ENCODE measurements at regions not wholly inside any gene's neighbourhood (a gene's known extent, or its start where the extent isn't known, plus 50 kb on each side); places are given as distances from the start of the nearest gene placed in this dataset.
A peak's percentile ranks its signal among the peaks of the same experiment; 100 is the strongest.

DNA sequence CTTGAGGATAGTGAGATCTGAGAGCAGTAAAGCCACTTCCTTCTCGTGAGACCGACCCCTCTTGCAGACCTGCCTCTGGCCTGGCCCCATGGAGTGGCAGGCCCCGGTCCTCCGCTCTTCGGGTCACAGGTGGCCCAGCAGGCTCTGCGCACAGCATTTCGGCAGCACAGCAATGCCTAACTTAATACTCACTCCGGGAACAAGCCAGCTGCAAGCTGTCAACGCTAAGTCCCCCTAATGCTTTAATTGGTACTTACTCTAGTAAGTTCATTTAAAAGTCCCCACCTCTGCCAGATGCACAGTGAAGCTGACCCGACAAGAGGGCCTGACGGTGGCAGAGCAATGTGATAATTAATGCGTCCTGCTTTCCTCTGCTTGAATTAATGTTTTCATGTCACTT lies 349.3 kb upstream of the B3GAT1 start:
- H3K4me1 ChIP-seq (ENCODE audit: insufficient read depth, low read length) = no peaks in the 10 kb centered on the region
- no peaks in the 10 kb centered on the region for H3K27me3 ChIP-seq (ENCODE audit: insufficient read depth, low read length)
- peak; percentile 55 for DNase-seq (ENCODE audit: insufficient read length, low spot score, missing footprints)
- H3K4me3 ChIP-seq (ENCODE audit: insufficient read depth, low read length) = no peak overlapping the region
- H3K27ac ChIP-seq (ENCODE audit: low read depth, low read length) = no peak overlapping the region
- no peak overlapping the region for H2AFZ ChIP-seq (ENCODE audit: low read length)
- H3K4me2 ChIP-seq (ENCODE audit: insufficient read depth, low read length) = no peak overlapping the region
- no peaks in the 10 kb centered on the region for H3K36me3 ChIP-seq (ENCODE audit: insufficient read depth, low read length)
- no peaks in the 10 kb centered on the region for H4K20me1 ChIP-seq (ENCODE audit: insufficient read depth, low read length)
- H3K79me2 ChIP-seq (ENCODE audit: insufficient read depth, low read length) = no peaks in the 10 kb centered on the region
- TF ChIP-seq, protein P1, sequence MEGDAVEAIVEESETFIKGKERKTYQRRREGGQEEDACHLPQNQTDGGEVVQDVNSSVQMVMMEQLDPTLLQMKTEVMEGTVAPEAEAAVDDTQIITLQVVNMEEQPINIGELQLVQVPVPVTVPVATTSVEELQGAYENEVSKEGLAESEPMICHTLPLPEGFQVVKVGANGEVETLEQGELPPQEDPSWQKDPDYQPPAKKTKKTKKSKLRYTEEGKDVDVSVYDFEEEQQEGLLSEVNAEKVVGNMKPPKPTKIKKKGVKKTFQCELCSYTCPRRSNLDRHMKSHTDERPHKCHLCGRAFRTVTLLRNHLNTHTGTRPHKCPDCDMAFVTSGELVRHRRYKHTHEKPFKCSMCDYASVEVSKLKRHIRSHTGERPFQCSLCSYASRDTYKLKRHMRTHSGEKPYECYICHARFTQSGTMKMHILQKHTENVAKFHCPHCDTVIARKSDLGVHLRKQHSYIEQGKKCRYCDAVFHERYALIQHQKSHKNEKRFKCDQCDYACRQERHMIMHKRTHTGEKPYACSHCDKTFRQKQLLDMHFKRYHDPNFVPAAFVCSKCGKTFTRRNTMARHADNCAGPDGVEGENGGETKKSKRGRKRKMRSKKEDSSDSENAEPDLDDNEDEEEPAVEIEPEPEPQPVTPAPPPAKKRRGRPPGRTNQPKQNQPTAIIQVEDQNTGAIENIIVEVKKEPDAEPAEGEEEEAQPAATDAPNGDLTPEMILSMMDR (IDR thresholded peaks at IDR 0.05; ENCODE audit: extremely low read depth, low read depth, low read length) = no peak
- H3K9me3 ChIP-seq (ENCODE audit: low read depth, low read length) = no peaks in the 10 kb centered on the region

DNA sequence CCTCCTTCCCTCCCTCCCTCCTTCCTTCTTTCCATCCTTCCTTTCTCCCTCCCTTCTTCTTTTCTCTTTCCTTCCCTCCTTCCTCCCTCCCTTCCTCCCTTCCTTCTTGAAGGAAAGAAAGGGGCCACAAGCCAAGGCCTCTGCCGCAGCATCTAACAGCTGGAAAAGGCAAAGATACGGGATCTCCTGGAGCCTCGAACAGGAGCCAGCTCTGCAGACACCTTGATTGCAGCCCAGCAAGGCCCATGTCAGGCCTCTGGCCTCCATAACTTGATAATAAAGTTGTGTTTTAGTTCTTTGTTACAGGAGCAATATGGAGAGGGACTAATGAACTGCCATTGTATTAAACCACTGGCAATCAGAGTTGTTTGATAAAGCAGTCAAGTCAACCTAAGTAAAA lies 348.9 kb upstream of the B3GAT1 start:
- Histone ChIP-seq H3K4me2 (ENCODE audit: insufficient read depth, low read length) (no peak overlapping the region), H2AFZ (ENCODE audit: low read length) (no peak overlapping the region), H3K4me3 (ENCODE audit: insufficient read depth, low read length) (no peak overlapping the region), H3K27ac (ENCODE audit: low read depth, low read length) (no peak overlapping the region), H3K36me3 (ENCODE audit: insufficient read depth, low read length) (no peaks in the 10 kb centered on the region), H3K4me1 (ENCODE audit: insufficient read depth, low read length) (no peaks in the 10 kb centered on the region), H3K79me2 (ENCODE audit: insufficient read depth, low read length) (no peaks in the 10 kb centered on the region), H3K27me3 (ENCODE audit: insufficient read depth, low read length) (no peaks in the 10 kb centered on the region), H4K20me1 (ENCODE audit: insufficient read depth, low read length) (no peaks in the 10 kb centered on the region), H3K9me3 (ENCODE audit: low read depth, low read length) (no peaks in the 10 kb centered on the region)
- TF ChIP-seq, protein P1 (IDR thresholded peaks at IDR 0.05; ENCODE audit: extremely low read depth, low read depth, low read length) = no peak
- no peak for DNase-seq (ENCODE audit: insufficient read length, low spot score, missing footprints)

DNA sequence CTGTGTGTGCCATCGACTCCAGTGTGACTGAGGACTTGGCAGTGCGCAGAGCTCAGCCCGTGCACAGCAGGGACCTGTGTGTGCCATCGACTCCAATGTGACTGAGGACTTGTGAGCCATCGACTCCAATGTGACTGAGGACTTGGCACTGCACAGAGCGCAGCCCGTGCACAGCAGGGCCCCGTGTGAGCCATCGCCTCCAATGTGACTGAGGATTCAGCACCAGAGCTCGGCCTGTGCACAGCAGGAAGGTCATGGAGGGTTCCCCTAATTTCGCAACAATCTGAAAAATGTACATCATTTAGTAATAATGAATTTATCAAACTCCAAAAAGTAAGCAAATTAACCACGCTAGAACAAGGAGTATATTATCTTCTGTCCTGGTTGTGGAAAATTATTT lies 348.3 kb upstream of the B3GAT1 start:
- Histone ChIP-seq H3K4me2 (ENCODE audit: insufficient read depth, low read length) (no peak overlapping the region), H3K27me3 (ENCODE audit: insufficient read depth, low read length) (no peaks in the 10 kb centered on the region), H3K4me1 (ENCODE audit: insufficient read depth, low read length) (no peaks in the 10 kb centered on the region), H2AFZ (ENCODE audit: low read length) (no peak overlapping the region), H3K4me3 (ENCODE audit: insufficient read depth, low read length) (no peak overlapping the region), H3K27ac (ENCODE audit: low read depth, low read length) (no peak overlapping the region), H3K9me3 (ENCODE audit: low read depth, low read length) (no peaks in the 10 kb centered on the region), H3K79me2 (ENCODE audit: insufficient read depth, low read length) (no peaks in the 10 kb centered on the region), H4K20me1 (ENCODE audit: insufficient read depth, low read length) (no peaks in the 10 kb centered on the region), H3K36me3 (ENCODE audit: insufficient read depth, low read length) (no peaks in the 10 kb centered on the region)
- TF ChIP-seq, protein P1 (IDR thresholded peaks at IDR 0.05; ENCODE audit: extremely low read depth, low read depth, low read length) = no peak
- no peak for DNase-seq (ENCODE audit: insufficient read length, low spot score, missing footprints)

DNA sequence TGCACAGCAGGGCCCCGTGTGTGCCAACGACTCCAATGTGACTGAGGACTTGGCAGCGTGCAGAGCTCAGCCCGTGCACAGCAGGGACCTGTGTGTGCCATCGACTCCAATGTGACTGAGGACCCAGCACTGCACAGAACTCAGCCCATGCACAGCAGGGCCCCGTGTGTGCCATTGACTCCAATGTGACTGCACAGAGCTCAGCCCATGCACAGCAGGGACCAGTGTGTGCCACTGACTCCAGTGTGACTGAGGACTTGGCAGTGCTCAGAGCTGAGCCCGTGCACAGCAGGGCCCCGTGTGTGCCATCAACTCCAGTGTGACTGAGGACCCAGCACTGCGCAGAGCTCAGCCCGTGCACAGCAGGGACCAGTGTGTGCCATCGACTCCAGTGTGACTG lies 347.8 kb upstream of the B3GAT1 start:
- Histone ChIP-seq H3K79me2 (ENCODE audit: insufficient read depth, low read length) (no peaks in the 10 kb centered on the region), H3K27ac (ENCODE audit: low read depth, low read length) (no peak overlapping the region), H3K4me1 (ENCODE audit: insufficient read depth, low read length) (no peaks in the 10 kb centered on the region), H3K9me3 (ENCODE audit: low read depth, low read length) (no peaks in the 10 kb centered on the region), H3K27me3 (ENCODE audit: insufficient read depth, low read length) (no peaks in the 10 kb centered on the region), H3K4me2 (ENCODE audit: insufficient read depth, low read length) (no peak overlapping the region), H3K4me3 (ENCODE audit: insufficient read depth, low read length) (no peak overlapping the region), H3K36me3 (ENCODE audit: insufficient read depth, low read length) (no peaks in the 10 kb centered on the region), H2AFZ (ENCODE audit: low read length) (no peak overlapping the region), H4K20me1 (ENCODE audit: insufficient read depth, low read length) (no peaks in the 10 kb centered on the region)
- TF ChIP-seq, protein P1 (IDR thresholded peaks at IDR 0.05; ENCODE audit: extremely low read depth, low read depth, low read length) = no peak
- no peak for DNase-seq (ENCODE audit: insufficient read length, low spot score, missing footprints)

All from osteoblast (primary cell).